Lower leg skin (tissue), 4 donors: ENCODE measurements at regions not wholly inside any gene's neighbourhood (a gene's known extent, or its start where the extent isn't known, plus 50 kb on each side); places are given as distances from the start of the nearest gene placed in this dataset.

ENCODE experiments used
- DNase-seq, 2 donors: peaks; one replicate each; pipeline ENCODE4 v3.0.0-alpha.2; 2019; ENCODE audit warnings: low spot score in 2 of 2
- H3K4me3 ChIP-seq: fragments of 200-600 bp; sonication (generic); 2 replicates; pipeline ENCODE4 v1.5.1; 2017; ENCODE audit warnings: mild to moderate bottlenecking, low read depth; ENCODE audit not compliant: poor library complexity, severe bottlenecking
- CTCF ChIP-seq, 3 donors: fragments of 450-650 bp; IDR thresholded peaks; one replicate each; pipeline ENCODE4 v1.5.1; 2016; ENCODE audit warnings: antibody characterized with exemption in 3 of 3, mild to moderate bottlenecking in 3 of 3, moderate library complexity in 2 of 3
- POLR2A ChIP-seq, 2 donors: fragments of 450-650 bp; IDR thresholded peaks; one replicate each; pipeline ENCODE4 v1.6.1; 2016 to 2017; ENCODE audit warnings: antibody characterized with exemption in 2 of 2, mild to moderate bottlenecking in 1 of 2, moderate library complexity in 1 of 2
- WGBS, 2 donors: methylation state at CpG; one replicate each; pipeline ENCODE4 v1.1.5; 2018; 5-methylcytosine and 5-hydroxymethylcytosine counted together
- intact Hi-C: fragments of 100-400 bp; cut with DNase I; formaldehyde crosslinking; loops from one replicate; pipeline ENCODE4 v1.15.0; 2023; ENCODE audit warnings: low total_unique reads

GRCh38 chr16:86865851-86866662 is 287.7 kb downstream of the FOXL1 start:
- TF ChIP-seq CTCF (IDR thresholded peaks at IDR 0.05) (no peak), POLR2A (IDR thresholded peaks at IDR 0.05) (no peak)
- H3K4me3 ChIP-seq = no peak overlapping the region
- DNase-seq = no peak
- 26 to 32% methylated on average over 22 to 23 of the region's 23 CpGs for WGBS, 2 donors
- intact Hi-C loops = no loop called here

GRCh38 chr16:86866986-86867722 is 288.8 kb downstream of the FOXL1 start:
- TF ChIP-seq CTCF (IDR thresholded peaks at IDR 0.05) (no peak), POLR2A (IDR thresholded peaks at IDR 0.05) (no peak)
- H3K4me3 ChIP-seq = no peak overlapping the region
- DNase-seq = no peak
- WGBS, 2 donors = 91 to 97% methylated on average over 6 of the region's 6 CpGs
- intact Hi-C loops = no loop called here

- DNase-seq = no peak
- intact Hi-C loops = no loop called here
- no peak for TF ChIP-seq POLR2A (IDR thresholded peaks at IDR 0.05)
- TF ChIP-seq CTCF (IDR thresholded peaks at IDR 0.05) = no peak
- H3K4me3 ChIP-seq = no peak overlapping the region
- WGBS, 2 donors = 67 to 72% methylated on average over 12 of the region's 12 CpGs
These were observed 289.7 kb downstream of the FOXL1 start for GRCh38 chr16:86868070-86868469.

GRCh38 chr16:86868786-86869185 is 290.4 kb downstream of the FOXL1 start:
- WGBS, 2 donors = 62 to 67% methylated on average over 11 of the region's 11 CpGs
- no peak for DNase-seq
- TF ChIP-seq CTCF (IDR thresholded peaks at IDR 0.05) (no peak), POLR2A (IDR thresholded peaks at IDR 0.05) (no peak)
- intact Hi-C loops = no loop called here
- H3K4me3 ChIP-seq = no peak overlapping the region

- 86 to 91% methylated on average over 30 to 32 of the region's 32 CpGs for WGBS, 2 donors
- no peak for TF ChIP-seq CTCF (IDR thresholded peaks at IDR 0.05)
- TF ChIP-seq POLR2A (IDR thresholded peaks at IDR 0.05) = no peak
- intact Hi-C loops = no loop called here
- no peak for DNase-seq
- H3K4me3 ChIP-seq = no peak overlapping the region
These were observed 291.1 kb downstream of the FOXL1 start for GRCh38 chr16:86869288-86870022.
